Activated CD4-positive, alpha-beta T cell treated with anti-CD3 and anti-CD28 coated beads, Interleukin-2, amount 50 U/mL, for 24 hours (primary cell): ENCODE measurements at regions not wholly inside any gene's neighbourhood (a gene's known extent, or its start where the extent isn't known, plus 50 kb on each side); places are given as distances from the start of the nearest gene placed in this dataset.
"Not testable (repeated sequence)": the region's sequence is repeated elsewhere in the genome, so short reads cannot be mapped to it uniquely, and the experiment has no call there.

Experiments used
- DNase-seq, 2 donors: peaks; one replicate each; pipeline ENCODE4 v3.0.0-alpha.2; 2020; ENCODE audit warnings: low read depth in 1 of 2, low spot score in 1 of 2

DNA sequence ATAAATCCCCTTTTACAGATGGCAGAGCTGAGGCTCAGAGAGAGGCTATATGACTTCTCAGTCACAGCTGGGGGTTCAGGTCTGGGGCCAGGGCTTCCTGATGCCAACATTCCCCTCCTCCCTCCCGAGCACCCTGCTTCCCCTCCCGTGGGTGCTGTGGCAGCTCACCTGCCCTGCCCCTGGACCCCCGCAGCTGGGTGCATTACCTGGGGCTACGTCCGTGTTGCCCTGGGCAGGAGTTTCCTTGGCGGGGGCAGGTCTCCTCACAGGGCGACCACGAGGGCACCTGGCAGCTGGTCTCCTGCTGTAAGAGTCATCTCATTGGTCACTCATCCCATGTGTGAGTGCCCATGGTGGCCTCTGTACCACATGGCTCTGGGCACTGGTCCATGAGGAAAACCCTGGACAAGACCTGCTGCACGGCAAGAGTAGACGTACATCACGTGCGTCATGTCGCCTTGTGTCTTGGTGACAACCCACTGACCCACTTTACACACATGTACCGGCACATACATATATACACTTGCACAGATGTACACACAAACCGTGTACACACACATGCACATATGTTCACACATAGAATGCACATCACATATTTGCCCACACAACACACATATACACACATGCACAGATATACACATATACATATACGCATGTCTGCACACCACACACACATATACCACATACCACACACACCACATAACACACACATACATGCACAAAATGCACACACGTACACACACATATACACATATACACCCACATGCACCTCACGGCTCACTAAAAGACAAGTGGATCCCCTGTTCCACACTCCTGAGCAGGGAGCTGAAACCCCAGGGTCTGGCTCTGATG lies 134.0 kb downstream of the FOXL1 start:
- DNase-seq = no peak

DNA sequence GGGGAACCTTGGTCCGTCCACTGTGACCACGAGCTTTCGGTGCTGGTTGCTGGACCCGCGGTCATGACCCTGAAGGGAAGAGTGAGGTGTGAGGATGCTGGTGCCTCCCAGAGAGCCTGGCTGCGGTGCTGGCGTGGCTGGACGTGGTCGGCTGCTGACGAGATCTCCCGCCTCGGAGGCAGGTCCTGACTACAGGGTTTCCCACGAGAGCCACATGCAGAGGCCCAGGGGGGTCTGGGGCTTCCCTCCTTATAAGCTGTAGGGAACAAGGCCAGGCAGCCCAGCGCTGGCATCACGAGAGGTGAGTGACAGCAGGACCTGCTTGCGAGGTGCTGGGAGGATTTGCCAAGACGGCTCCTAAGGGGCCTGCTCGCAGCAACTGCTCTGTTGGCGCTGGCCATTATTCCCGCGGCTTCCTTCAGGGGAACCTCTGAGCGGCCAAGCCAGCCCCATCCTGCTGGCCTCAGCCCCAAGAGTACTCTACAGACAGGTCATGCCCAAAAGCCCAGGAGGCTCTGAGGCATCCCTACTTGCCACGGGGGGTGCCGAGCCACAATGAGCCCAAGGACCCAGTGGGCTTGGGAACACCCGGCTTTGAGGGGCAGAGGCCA lies 134.8 kb downstream of the FOXL1 start:
- DNase-seq = no peak

DNA sequence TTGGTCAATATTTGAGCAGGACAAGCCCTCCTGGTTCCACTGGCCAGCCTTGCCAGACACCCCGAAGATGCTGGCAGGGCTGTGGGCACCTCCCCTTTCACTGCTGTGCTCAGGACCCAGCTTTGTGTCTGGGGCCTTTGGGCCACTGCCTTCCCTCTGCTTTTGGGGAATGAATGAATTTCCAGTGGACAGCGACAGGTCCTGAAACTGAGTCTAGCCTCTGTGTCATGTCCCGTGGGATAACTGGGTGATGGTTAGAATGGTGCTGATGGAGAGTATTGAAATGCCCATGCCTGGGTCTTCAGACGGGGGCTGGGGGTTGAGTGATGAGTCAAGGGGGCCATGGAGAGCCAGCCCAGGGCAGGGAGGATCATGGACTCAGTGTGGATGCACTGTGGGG lies 135.8 kb downstream of the FOXL1 start:
- DNase-seq = no peak

DNA sequence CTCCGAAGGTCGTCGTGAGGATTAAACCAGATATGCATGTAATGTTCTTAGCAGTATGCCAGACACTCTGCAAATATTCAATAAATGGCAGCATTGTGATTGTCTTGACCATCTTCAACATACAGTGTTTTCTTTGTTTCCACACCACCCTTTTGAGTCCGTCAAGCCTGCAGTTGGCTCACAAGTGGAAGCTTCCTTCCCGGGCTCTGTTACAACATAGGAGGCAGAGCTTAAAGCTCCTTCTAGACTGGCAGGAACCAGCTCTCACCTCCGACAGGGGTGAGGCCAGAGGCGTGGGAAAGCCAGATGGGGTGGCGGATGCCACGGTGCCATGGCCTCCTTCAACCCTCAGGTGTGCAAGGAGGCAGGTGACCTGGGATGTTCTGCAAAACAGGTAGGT lies 138.3 kb downstream of the FOXL1 start:
- DNase-seq = no peak

DNA sequence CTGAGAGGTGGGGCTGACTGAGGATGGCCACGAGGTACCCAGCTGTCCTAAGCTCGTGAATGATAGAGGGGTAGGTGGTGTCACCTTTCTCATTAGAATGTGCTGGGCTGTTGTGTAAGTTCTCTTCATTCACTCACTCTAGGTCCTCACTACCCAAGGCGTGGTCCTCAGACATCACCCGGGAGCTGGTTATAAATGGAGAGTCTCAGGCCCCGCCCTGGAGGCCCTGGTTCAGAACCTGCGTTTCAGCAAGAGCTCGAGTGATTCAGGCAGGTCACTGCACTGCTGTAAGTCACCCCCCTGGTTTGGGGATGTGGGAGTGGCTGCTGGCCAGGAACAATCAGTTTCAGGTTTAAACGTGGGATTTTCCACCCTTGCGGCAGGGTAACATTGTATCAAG lies 139.8 kb downstream of the FOXL1 start:
- no peak for DNase-seq

DNA sequence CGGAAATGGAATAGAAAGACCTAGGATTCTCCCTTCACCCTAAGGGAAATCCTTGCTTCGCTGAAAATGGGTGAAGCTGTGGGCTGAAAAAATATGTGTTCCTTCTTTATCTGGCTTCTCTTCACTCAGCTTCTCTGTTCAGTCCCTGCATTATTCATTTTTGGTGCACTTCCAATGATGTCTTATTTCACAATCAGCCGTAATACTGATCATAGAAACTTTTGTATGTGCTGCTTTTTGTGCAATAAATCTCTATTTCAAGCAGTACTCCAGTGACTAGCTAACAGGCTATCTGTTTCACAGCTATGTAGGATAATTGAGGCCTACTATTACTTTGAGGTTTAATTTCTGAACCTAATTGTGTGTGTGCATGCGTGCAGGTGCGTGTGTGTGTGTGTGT lies 144.6 kb downstream of the FOXL1 start:
- no peak for DNase-seq

DNA sequence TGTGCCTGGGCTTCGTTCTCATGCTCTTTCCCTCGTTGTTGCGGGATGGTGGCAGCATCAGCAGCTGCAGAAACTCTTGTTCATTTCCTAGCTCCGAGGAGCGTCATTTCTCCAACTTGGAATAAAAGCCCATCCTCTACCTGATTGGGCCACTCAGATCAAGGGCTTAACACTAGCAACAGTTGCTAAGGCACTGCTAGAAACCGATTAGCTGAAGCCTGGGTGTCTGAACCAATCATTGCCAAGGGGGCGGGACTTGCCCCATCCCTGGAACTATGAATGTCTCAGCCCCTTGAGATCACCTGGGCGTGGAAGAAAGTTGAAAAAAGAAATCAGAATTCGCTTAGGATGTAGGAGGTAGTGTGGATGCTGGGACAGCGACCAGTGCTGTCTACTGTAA lies 145.3 kb downstream of the FOXL1 start:
- no peak for DNase-seq

DNA sequence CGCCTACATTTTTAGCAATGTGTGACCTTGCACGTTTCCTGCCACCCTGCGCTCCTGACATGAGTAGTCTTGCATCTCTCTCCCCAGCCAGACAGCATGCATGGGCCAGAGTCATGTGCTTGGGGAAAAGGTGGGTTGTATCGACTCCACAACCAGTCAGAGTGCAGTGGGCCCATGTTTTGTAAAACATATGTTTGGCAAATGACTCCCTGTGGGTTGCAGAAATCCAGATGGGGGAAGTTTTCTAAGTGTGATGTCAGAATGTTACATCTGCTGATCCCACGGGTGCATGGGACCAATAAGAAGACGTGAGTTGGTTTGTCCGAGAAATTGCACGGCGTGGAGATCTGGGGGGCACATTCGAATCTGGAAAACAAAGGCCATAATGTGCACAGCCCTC lies 147.1 kb downstream of the FOXL1 start:
- DNase-seq = no peak

DNA sequence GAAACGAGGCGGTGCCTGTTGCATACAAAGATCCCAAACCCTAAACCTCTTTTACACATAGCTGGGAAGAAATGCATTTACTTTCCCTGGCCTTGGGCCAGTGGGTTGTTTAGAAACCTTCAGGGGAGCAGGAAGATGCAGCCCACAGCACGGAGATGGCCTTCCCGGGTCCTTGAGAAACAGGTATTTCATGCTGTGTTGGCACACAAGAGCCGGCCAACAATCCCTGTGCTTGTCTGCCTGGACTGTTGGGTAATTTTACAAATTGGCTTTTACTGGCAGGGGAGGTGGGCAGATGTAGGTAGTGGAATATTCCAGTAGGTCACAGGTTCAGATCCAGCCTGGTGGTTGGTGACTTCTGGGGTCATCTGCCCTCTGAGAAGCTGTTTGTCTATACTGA lies 148.0 kb downstream of the FOXL1 start:
- DNase-seq = no peak

DNA sequence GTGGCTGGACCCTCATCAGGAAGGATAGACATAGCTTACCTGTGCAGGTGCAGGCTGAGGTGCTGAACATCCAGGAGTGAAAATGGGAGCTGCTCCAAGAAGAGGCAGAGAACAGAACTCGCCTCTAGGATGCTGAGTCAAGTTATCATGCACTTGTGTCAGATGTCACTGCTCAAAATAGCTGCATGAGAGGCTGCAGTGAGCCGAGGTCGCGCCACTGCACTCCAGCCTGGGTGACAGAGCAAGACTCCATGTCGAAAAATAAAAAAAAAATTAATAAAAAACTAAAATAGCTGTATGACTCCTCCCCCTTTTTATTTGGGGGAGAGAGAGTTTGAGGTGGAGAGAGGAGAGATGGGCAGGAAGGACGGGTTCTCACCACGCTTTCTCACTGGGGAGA lies 148.8 kb downstream of the FOXL1 start:
- DNase-seq = no peak

DNA sequence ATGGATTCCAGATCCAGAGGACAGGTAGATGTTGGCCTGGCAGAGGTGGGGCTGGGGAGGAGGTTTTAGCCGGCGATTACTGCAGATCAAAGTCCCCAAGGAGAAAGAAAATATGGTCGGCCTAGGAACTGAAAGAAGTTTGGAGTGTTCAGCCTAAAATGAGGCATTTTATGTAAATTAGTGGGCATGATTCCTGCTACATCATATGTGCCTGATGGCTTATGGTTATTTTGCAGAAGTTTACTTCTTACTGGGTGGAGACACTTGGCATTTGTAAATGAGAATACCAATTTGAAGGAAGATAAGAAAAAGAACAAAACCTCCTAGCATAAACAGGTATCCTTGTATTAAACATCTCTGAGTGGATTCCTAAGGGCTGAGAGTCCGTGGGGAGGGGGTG lies 149.3 kb downstream of the FOXL1 start:
- no peak for DNase-seq

DNA sequence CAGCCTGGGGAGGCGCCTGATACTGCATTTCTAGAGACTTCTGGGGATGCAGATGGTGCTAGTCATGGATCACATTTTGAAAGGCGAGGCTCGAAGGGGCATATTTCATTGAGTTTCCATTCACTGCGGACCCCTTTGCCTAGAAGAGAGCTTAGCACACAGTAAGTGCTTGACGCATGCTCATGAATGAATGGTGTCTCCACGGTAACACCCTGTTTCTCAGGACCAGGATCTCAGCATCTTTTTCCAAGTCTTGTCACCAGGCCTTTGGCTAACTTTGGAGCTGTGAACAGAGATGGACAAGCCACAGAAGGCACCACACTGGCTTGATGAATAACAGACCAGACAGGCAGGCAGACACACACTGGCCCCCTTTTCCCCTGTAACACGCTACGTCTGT lies 151.3 kb downstream of the FOXL1 start:
- DNase-seq = no peak

DNA sequence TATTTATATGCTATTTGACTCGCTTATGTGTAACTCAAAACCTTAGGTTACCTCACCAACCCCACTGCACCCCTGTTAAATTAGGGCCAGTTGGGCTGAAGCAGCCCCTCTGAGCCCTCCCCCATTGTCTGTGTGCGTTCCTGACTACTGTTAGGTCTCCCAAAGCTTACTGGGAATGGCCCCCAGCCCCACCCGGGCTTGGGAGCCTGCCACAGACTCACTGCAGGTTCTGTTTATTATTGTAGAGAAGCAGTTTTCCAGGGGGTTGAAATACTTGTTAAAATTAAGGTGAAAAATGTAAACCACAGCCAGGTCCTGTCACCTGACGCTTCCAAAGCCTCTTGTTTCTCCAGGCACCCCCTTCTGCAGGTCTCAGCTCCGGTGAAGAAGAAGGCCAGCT lies 151.7 kb downstream of the FOXL1 start:
- no peak for DNase-seq

DNA sequence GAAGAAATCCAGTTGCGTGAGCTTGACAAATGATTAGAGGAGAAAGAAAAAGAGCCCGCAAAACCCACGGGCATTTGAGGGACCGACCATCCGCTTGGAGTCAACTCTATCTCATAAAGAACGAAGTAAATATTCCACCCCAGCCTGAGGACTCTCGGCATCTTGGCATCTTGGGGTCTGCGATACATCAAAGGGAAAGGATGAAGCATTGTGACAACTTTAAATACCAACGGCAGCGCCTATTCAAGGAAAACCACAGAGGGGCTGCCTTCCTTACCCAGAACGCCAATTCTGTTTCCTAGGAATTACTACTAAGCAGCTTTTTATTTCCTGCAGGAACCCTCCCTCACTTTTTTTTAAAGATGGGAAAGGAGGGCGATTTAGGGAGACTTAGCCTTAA lies 152.2 kb downstream of the FOXL1 start:
- DNase-seq = no peak

DNA sequence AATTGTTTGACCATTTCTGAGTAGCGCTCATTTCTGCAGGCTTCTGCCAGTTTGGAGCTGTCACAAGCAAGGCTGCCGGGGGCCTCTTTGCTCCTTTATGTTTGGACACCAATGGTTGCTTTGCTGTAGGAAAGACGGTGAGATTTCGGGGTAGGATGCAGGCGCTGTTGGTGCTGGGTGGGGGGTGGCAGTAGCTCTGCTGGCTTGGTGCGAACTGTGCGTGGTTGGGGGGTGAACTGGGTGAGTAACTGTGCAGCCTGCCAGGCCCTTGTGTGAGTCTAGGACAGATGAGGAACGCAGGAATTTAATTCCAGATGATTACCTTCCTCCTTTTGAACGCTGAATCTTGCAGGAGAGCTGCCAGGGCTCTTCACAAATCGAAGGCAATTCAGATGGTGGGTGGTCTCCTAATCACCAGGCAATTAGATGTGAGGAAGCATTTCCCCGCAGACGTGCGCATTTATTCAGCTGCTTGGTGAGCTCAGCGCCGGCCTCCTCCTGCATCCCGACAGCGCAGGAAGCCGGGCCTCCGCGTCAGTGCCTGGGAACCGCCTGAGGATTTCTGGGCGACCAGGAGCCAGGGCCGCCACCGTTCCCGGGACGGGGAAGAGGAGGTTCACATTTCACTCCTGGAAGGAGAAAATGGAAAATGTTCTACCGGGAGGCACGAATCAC lies 154.4 kb downstream of the FOXL1 start:
- DNase-seq = no peak

DNA sequence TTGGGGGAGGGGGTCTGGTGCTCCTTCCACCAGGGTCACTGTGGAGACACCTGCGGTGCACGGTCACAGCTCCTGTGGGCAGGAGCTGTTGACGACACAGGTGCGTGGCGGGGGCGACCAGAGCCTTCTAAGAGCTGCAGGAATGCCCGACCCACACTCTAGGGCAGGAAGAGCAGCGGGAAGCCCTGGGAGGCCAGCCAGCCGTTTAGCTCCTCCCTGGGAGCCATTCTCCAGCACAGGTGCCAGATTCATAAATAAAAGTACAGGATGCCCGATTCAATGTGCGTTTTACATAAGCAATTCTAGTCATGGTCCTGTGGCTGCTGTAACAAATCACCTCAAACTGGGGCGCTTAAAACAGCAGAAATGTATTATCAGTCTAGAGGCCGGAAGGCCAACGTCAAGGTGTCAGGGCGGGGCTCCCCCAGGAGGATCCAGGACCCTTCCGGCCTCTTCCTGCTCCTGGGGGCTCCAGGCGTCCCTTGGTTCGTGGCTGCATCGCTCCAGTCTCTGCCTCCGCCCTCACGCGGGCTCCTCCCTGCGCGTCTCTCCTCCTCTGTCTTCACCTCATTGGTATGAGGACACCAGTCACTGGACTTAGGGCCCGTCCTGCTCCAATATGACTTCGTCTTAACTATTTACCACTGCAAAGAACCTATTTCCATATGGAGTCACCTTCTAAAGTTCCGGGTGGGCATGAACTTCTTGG lies 155.4 kb downstream of the FOXL1 start:
- no peak for DNase-seq

DNA sequence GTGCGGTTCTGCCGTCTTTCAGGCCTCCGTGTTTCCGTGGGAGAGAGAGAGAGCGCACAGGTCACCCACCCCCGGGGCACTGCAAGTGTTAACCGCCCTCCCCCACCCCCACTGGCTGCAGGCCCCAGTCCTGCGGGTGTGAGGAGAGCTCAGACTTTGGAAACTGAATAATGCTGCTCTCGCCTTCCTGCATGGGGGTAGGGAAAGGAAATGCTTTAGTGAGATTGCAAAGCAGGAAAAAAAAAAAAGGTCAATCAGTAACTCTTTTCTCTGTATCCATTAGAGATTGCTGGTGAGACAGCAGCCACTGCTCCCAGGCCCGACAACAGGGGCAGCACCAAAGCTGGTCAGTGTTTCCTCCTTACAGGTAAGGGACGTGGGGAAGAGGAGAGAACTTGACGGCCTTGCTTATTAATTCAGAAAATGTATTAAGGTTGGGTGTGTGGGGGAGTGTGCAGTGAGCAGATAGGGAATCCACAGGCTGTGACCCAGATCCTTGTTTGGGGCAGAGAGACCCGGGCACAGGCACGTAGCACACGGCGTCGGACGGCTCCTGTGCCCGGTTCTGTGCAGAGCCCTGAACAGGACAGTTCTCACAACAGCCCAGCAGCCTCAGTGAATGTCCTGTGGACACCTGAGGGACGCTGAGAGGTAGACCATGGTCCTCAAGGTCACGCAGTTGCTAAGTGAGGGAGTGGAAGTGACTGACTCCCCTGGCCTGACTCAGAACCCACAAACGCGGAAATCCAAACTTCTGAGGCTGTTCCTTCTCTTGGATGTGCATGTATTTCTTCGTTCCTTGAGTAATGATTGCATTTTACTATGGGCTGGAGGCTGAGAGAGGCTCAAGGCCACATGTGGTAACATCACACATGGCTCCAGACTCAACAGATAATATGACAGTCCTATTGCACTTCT lies 156.5 kb downstream of the FOXL1 start:
- no peak for DNase-seq

DNA sequence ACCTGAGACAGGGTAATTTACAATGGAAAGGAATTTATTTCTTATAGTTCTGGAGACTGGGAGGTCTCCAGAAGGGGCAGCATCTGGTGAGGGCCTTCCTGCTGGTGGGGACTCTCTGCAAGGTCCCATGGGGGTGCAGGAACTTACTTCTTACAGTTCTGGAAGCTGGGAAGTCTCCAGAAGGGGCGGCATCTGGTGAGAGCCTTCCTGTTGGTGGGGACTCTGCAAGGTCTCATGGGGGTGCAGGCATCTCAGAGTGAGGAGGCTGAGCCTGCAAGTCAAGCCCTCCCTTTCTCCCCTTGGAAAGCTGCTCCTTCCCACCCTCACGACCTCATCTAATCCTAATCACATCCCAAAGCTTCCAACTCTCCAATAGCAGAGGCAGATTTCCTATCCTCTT lies 157.4 kb downstream of the FOXL1 start:
- no peak for DNase-seq

DNA sequence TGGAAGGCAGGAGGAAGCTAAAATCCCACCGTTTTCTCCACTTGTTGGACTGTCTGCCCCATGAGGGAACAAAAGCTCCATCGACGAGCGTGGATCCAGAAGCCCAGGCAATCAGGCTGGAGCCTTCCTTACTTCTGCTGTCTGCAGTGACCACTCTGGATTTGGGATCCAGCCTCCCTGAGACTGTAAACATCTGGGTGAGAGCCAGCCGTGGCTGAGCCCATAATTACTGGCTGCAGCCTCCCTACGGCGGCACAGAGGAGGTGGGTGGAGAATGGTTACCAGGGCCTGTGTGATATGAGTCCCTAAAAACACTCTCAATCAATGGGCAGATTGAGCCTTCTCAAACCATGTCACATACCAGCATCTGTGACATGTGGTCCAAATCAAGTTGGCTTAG lies 158.2 kb downstream of the FOXL1 start:
- no peak for DNase-seq

DNA sequence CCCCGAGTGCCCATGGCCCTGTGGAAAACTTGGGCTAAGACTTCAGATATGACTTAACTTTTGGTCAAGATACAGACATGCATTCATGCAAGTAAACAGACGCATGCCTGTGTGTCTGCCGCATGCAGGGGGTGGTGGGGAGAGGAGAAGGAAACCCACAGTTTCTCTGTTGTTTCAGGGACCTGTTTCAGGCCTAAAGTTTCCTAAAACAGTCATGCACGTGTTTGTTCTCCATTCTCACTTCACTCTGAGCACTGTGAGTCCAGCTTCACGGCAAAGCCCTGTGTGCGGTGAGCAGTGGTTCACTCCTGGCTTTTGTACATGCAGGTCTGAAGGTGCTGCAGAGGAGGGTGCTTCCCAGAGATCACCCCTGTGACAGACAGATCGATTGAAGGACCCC lies 158.7 kb downstream of the FOXL1 start:
- no peak for DNase-seq

DNA sequence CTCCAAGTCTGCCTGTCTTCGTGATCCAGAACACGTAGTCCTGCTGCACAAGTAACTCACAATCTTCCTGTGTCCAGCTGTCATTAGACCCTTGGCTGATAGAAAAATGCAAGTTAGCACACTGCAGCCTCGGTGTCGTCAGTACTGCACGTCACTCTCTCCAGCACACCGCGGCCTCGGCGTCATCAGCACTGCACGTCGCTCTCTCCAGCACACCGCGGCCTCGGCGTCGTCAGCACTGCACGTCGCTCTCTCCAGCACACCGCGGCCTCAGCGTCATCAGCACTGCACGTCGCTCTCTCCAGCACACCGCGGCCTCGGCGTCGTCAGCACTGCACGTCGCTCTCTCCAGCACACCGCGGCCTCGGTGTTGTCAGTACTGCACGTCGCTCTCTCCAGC lies 160.0 kb downstream of the FOXL1 start:
- not testable (repeated sequence) for DNase-seq
